ENCODE measurements at regions not wholly inside any gene's neighbourhood (a gene's known extent, or its start where the extent isn't known, plus 50 kb on each side); places are given as distances from the start of the nearest gene placed in this dataset.

DNA sequence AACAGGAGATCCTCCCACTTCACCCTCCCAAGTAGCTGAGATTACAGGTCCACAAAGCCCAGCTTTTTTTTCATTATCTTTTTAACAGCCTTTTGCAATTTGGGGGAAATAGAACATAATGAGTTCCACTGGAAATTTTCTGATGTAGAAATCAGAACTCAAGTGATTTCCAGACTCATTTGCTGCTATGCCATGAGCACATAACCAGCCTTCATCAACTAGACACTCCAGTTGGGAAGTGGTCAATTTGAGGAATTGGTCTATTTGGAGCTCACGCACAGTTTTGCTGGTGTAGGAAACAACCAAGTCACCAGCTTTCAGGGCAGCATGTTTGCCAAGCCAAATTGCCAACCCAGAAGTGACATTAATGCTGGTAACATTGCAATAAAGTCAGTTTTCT, 86.7 kb downstream of the MAFB start:
- POLR2A ChIA-PET = no interaction called here
- no peaks in the 10 kb centered on the region for H3K9me3 ChIP-seq (replicated peaks; ENCODE audit: control insufficient read depth, insufficient read depth, low read length)
- FAIRE-seq (no peak), DNase-seq (ENCODE audit: low read depth, low spot score) (no peak)
- H4K20me1 ChIP-seq (replicated peaks; ENCODE audit: control insufficient read depth, extremely low read depth, insufficient read depth, low read length) = no peaks in the 10 kb centered on the region
- dilution Hi-C loops (cut with MboI; ENCODE audit: extremely low pct_ligation_motif_present, low sequenced_read_pairs) = no loop called here
- no peaks in the 10 kb centered on the region for H3K36me3 ChIP-seq (ENCODE audit: control insufficient read depth in 2 of 2, extremely low read depth in 1 of 2, insufficient read depth in 2 of 2, low read length in 2 of 2)
- no peaks in the 10 kb centered on the region for H3K79me2 ChIP-seq (ENCODE audit: control insufficient read depth, insufficient read depth, low read length)
- H3K27me3 ChIP-seq (ENCODE audit: control insufficient read depth in 2 of 2, insufficient read depth in 2 of 2, low read length in 2 of 2) = peaks cover 0 to 4% of the 10 kb centered on the region in 2 experiments
- CTCF ChIA-PET = no interaction called here
- TF ChIP-seq, protein P1, sequence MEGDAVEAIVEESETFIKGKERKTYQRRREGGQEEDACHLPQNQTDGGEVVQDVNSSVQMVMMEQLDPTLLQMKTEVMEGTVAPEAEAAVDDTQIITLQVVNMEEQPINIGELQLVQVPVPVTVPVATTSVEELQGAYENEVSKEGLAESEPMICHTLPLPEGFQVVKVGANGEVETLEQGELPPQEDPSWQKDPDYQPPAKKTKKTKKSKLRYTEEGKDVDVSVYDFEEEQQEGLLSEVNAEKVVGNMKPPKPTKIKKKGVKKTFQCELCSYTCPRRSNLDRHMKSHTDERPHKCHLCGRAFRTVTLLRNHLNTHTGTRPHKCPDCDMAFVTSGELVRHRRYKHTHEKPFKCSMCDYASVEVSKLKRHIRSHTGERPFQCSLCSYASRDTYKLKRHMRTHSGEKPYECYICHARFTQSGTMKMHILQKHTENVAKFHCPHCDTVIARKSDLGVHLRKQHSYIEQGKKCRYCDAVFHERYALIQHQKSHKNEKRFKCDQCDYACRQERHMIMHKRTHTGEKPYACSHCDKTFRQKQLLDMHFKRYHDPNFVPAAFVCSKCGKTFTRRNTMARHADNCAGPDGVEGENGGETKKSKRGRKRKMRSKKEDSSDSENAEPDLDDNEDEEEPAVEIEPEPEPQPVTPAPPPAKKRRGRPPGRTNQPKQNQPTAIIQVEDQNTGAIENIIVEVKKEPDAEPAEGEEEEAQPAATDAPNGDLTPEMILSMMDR (IDR thresholded peaks at IDR 0.05; ENCODE audit: extremely low read depth in 1 of 2, insufficient read depth in 1 of 2, low read depth in 1 of 2, low read length in 2 of 2) = no peak
- no TSS peak for BruUV-seq (replicated peaks)
- H3K9ac ChIP-seq (replicated peaks; ENCODE audit: extremely low read depth, insufficient read depth, low read length) = no peak overlapping the region
- no peak overlapping the region for H3K4me3 ChIP-seq (replicated peaks in 1 of 3; ENCODE audit: insufficient read depth in 1 of 3, low read depth in 1 of 3, low read length in 3 of 3)
- H2AFZ ChIP-seq (ENCODE audit: low read depth, low read length) = no peak overlapping the region
- no peak overlapping the region for H3K27ac ChIP-seq (ENCODE audit: insufficient read depth, low read depth, low read length)
- H3K4me1 ChIP-seq (ENCODE audit: control insufficient read depth, extremely low read depth, insufficient read depth, low read length) = no peaks in the 10 kb centered on the region
- no peak overlapping the region for H3K4me2 ChIP-seq (ENCODE audit: insufficient read depth, low read length)
- no peaks in the 10 kb centered on the region for H3K9me1 ChIP-seq (replicated peaks; ENCODE audit: control insufficient read depth, extremely low read depth, insufficient read depth, low read length)
- intact Hi-C loops (cut with micrococcal nuclease) = no loop called here

- no peak overlapping the region for H3K27ac ChIP-seq (ENCODE audit: insufficient read depth, low read depth, low read length)
- intact Hi-C loops (cut with micrococcal nuclease) (no loop called here), dilution Hi-C loops (cut with MboI; ENCODE audit: extremely low pct_ligation_motif_present, low sequenced_read_pairs) (no loop called here)
- H3K9me1 ChIP-seq (replicated peaks; ENCODE audit: control insufficient read depth, extremely low read depth, insufficient read depth, low read length) = no peaks in the 10 kb centered on the region
- CTCF ChIA-PET = no interaction called here
- H3K27me3 ChIP-seq (ENCODE audit: control insufficient read depth in 2 of 2, insufficient read depth in 2 of 2, low read length in 2 of 2) = peaks cover 0 to 3% of the 10 kb centered on the region in 2 experiments
- H3K4me1 ChIP-seq (ENCODE audit: control insufficient read depth, extremely low read depth, insufficient read depth, low read length) = no peaks in the 10 kb centered on the region
- no peaks in the 10 kb centered on the region for H3K79me2 ChIP-seq (ENCODE audit: control insufficient read depth, insufficient read depth, low read length)
- DNase-seq (ENCODE audit: low read depth, low spot score) (no peak), FAIRE-seq (no peak)
- H3K36me3 ChIP-seq (ENCODE audit: control insufficient read depth in 2 of 2, extremely low read depth in 1 of 2, insufficient read depth in 2 of 2, low read length in 2 of 2) = no peaks in the 10 kb centered on the region
- H4K20me1 ChIP-seq (replicated peaks; ENCODE audit: control insufficient read depth, extremely low read depth, insufficient read depth, low read length) = no peaks in the 10 kb centered on the region
- H3K4me3 ChIP-seq (replicated peaks in 1 of 3; ENCODE audit: insufficient read depth in 1 of 3, low read depth in 1 of 3, low read length in 3 of 3) = no peak overlapping the region
- no TSS peak for BruUV-seq (replicated peaks)
- no peak overlapping the region for H3K9ac ChIP-seq (replicated peaks; ENCODE audit: extremely low read depth, insufficient read depth, low read length)
- no peak overlapping the region for H3K4me2 ChIP-seq (ENCODE audit: insufficient read depth, low read length)
- no peak for TF ChIP-seq FOS (IDR thresholded peaks at IDR 0.05; ENCODE audit: borderline replicate concordance, insufficient read depth, low read length)
- no peak for TF ChIP-seq JUN (IDR thresholded peaks at IDR 0.05; ENCODE audit: borderline replicate concordance, insufficient read depth, insufficient read length, low read depth)
- no peak for TF ChIP-seq EZH2 (IDR thresholded peaks at IDR 0.05; ENCODE audit: borderline replicate concordance, low read depth, low read length, severe bottlenecking)
- TF ChIP-seq MYC (IDR thresholded peaks at IDR 0.05; ENCODE audit: low read depth, low read length) = no peak
- no peak for TF ChIP-seq MAX (IDR thresholded peaks at IDR 0.05; ENCODE audit: insufficient read depth, insufficient read length)
- TF ChIP-seq POLR2A (IDR thresholded peaks at IDR 0.05; ENCODE audit: low read depth, low read length) = no peak
- H2AFZ ChIP-seq (ENCODE audit: low read depth, low read length) = no peak overlapping the region
- H3K9me3 ChIP-seq (replicated peaks; ENCODE audit: control insufficient read depth, insufficient read depth, low read length) = no peaks in the 10 kb centered on the region
- POLR2A ChIA-PET = no interaction called here
Observed at GRCh38 chr20:40600441-40601219, 88.4 kb downstream of the MAFB start.
